ENCODE measurements at regions not wholly inside any gene's neighbourhood (a gene's known extent, or its start where the extent isn't known, plus 50 kb on each side); places are given as distances from the start of the nearest gene placed in this dataset.

DNA sequence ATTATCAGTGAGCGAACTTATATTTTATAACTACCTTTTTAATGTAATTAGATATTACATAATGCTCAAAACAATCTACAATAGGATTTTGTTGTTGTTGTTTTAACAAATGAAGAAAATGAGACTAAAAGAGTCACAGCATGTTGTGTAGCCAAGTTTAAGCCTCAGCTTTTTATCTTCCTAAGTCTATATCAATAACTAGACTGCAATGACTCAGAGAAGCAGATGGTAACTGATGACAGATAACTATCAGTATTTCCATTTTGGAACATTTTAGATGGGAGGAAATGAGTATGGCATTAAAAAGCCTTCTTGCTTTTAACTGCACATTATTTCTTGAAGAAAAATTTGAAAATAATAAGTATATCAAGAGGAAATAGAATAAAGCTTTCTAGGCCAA, 825.2 kb downstream of the SLITRK1 start (continued):
- no peak for TF ChIP-seq PRDM15 (CRISPR knock-in tag; IDR thresholded peaks at IDR 0.05)
- TF ChIP-seq POLR2AphosphoS5 (IDR thresholded peaks at IDR 0.05; ENCODE audit: low read length) = no peak
- TF ChIP-seq BRCA1 (IDR thresholded peaks at IDR 0.05; ENCODE audit: low read depth, low read length) = no peak
- TF ChIP-seq HSF1 (IDR thresholded peaks at IDR 0.05; ENCODE audit: low read depth, low read length) = no peak
- no peak for TF ChIP-seq ZNF384 (IDR thresholded peaks at IDR 0.05; ENCODE audit: borderline replicate concordance, low read depth, low read length)
- TF ChIP-seq, protein P1, sequence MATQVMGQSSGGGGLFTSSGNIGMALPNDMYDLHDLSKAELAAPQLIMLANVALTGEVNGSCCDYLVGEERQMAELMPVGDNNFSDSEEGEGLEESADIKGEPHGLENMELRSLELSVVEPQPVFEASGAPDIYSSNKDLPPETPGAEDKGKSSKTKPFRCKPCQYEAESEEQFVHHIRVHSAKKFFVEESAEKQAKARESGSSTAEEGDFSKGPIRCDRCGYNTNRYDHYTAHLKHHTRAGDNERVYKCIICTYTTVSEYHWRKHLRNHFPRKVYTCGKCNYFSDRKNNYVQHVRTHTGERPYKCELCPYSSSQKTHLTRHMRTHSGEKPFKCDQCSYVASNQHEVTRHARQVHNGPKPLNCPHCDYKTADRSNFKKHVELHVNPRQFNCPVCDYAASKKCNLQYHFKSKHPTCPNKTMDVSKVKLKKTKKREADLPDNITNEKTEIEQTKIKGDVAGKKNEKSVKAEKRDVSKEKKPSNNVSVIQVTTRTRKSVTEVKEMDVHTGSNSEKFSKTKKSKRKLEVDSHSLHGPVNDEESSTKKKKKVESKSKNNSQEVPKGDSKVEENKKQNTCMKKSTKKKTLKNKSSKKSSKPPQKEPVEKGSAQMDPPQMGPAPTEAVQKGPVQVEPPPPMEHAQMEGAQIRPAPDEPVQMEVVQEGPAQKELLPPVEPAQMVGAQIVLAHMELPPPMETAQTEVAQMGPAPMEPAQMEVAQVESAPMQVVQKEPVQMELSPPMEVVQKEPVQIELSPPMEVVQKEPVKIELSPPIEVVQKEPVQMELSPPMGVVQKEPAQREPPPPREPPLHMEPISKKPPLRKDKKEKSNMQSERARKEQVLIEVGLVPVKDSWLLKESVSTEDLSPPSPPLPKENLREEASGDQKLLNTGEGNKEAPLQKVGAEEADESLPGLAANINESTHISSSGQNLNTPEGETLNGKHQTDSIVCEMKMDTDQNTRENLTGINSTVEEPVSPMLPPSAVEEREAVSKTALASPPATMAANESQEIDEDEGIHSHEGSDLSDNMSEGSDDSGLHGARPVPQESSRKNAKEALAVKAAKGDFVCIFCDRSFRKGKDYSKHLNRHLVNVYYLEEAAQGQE (IDR thresholded peaks at IDR 0.05; ENCODE audit: low read depth, low read length) = no peak

All from GM12878 (cell line).